GM18507 (cell line): ENCODE measurements at regions not wholly inside any gene's neighbourhood (a gene's known extent, or its start where the extent isn't known, plus 50 kb on each side); places are given as distances from the start of the nearest gene placed in this dataset.
"Not testable (repeated sequence)": the region's sequence is repeated elsewhere in the genome, so short reads cannot be mapped to it uniquely, and the experiment has no call there.

Experiments
- DNase-seq: peaks from one replicate; pipeline ENCODE4 v3.0.0; 2011; ENCODE audit warnings: low read depth; ENCODE audit not compliant: insufficient read length; ENCODE audit errors: extremely low spot score
- FAIRE-seq: peaks from 2 replicates; lab custom pipeline; 2011; peaks lifted over from hg19 to GRCh38; lab: Jason Lieb, UNC

DNA sequence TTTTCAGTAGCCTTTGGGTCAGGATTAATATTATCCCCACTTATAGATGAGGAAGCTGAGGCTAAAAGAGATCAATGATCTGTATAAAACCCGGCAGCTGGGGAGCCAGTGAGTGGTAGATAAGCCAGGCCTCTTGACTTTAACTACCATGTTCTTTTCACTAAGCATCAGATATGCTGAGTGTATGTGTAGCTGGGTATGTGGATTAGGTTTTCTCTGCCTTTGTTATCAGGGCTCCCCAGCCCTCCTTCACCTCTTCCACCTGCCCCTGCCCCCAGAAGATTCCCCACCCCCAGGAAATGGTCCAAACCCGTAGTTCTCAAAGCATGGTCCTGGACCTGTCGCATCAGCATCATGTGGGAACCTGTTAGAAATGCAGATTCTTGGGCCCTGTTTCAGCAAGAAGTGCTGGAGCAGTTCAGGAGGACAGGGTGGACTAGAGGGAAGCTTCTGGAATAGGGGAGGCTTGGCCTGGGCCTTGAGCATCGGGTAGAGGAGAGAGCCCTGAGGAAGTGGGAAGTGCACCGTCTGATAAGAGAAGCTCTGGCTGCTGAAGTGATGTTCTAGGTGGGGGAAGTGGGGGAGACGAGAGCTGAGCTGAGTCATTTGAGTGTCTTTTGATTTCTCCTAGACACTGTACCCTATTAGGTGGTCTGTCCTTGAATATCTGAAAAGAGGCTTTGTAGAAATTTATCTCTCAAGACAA is 101.3 kb downstream of the HIF1AN start:
- FAIRE-seq (no peak), DNase-seq (no peak)

- FAIRE-seq (no peak), DNase-seq (no peak)
These were observed 102.0 kb downstream of the HIF1AN start for GRCh38 chr10:100637785-100638184.

- not testable (repeated sequence) for DNase-seq, FAIRE-seq
These were observed 103.2 kb downstream of the HIF1AN start for GRCh38 chr10:100638969-100639368.

- FAIRE-seq (no peak), DNase-seq (no peak)
These were observed 102.9 kb upstream of the PAX2 start for GRCh38 chr10:100642295-100642994.

GRCh38 chr10:100645091-100645490 is 100.3 kb upstream of the PAX2 start:
- no peak for DNase-seq
- FAIRE-seq = no peak

GRCh38 chr10:100645613-100646392 is 99.6 kb upstream of the PAX2 start:
- DNase-seq = no peak
- no peak for FAIRE-seq

DNA sequence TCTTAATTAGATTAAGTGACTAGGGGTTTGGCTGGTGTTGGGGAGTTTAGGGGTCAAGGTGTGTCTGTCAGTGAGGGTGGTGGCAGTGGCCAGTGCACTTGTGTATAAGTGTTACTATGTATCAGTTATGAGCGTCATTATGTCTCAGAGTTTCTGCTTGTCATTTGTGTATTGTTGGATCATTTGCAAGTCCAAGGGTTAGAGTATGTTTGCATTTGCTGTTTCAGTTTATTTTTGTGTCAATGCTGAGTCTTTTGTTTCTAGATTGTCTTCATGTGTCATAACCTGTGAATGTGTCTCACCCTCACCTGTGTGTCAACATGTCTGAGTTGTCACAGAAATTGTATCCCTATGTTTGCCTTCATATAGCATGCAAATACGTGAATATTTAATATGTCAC is 97.5 kb upstream of the PAX2 start:
- no peak for FAIRE-seq
- no peak for DNase-seq

GRCh38 chr10:100650693-100651092 is 94.7 kb upstream of the PAX2 start:
- DNase-seq (no peak), FAIRE-seq (no peak)

- FAIRE-seq, DNase-seq: not testable (repeated sequence)
These were observed 94.3 kb upstream of the PAX2 start for GRCh38 chr10:100651099-100651498.

DNA sequence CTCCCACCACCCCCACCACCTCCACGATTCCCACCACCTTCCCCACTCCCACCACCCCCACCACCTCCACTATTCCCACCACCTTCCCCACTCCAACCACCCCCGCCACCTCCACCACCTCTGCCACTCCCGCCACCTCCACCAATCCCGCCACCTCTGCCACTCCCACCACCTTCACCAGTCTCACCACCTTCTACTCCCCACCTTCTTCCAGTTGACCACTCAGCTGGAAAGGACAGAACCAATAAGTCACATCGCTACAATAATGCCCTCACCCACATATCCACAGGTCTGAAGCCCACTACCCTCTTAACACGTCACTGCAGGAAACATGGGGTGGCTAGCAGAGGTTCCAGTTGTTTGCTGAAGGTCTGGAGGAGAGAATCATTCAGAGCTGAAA is 93.5 kb upstream of the PAX2 start:
- no peak for DNase-seq
- no peak for FAIRE-seq

GRCh38 chr10:100652406-100653135 is 92.8 kb upstream of the PAX2 start:
- FAIRE-seq = no peak
- DNase-seq = no peak

DNA sequence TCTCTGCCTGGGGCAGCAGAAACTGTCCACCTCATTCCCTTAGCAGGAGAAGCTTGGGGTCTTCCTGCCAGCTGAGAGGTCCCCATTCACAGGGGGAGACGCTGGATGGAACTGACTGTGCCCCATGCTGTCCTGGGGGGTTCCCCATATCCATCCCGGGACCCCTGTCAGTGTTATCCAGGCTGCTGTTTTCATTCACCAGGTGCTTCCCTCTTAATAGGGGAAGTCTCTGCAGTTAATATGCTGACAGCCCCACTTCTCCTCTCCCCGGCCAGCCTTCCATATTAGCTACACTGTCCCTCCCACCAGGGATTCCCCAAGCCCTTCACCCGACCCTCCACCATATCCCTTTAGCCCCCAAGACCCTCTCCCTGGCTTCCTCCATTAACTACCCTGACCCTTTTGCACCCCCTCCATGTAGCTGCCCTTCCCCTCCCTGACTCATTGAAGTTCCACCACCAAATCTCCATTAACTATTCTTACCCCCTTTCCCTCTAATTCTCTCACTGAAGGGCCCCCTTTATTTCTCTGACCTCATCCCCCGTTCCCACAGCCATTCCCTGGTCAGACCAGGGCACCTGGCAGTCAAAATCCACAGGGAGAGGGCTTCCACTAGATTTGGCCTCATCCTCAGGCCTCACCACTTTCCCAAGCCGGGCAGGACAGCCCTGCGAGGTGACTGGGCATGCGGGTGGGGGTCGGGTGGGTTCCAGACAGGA is 92.0 kb upstream of the PAX2 start:
- FAIRE-seq (no peak), DNase-seq (no peak)

GRCh38 chr10:100653957-100654781 is 91.2 kb upstream of the PAX2 start:
- no peak for DNase-seq
- FAIRE-seq = no peak

DNA sequence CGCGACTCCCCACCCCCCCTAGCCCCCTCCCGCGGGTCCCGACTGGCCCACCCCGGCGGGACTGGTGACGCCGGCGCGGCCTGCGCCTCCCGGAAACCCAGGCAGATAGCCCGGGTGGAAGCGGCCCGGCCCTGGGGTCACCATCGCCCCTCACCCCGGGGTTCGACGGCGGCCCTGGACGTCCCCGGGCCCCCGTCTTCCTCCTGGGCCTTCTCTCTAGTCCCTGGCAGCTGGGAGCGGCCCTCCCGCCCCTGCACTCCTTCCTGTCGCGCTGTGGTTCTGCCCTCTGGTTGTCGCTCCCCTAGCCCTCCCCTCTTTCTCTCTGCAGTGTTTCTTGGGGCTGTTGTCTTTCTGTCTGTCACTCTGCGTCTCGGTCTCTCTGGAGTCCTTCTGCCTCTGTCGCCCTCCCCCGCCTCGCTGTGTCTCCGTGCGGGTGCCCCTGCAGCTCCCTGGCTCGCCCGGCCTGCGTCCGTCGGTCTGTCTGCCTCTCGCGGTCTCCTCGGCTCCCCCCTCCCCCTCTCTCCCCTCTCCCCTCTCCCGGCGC is 90.5 kb upstream of the PAX2 start:
- no peak for FAIRE-seq
- DNase-seq = no peak

DNA sequence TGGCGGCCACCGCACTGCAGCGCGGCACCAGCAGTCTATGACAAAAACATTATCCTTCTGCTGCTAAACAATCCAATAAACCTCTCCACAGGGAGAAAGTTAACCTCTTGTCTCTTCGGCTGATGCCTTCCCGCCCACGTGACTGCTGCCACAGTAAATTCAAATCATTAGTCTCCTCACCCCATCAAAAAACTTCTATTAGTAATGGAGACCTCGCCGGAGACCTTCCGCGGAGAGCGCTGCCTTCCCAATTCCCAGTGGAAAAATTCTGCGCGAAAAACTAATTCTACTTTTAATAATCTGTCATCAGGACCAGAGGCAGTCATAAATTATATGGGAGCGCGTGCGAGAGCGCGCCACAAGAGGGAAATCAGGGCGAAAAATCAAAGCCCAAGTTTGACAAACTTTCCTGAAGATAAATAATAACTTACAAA is 90.0 kb upstream of the PAX2 start:
- DNase-seq (no peak), FAIRE-seq (no peak)

DNA sequence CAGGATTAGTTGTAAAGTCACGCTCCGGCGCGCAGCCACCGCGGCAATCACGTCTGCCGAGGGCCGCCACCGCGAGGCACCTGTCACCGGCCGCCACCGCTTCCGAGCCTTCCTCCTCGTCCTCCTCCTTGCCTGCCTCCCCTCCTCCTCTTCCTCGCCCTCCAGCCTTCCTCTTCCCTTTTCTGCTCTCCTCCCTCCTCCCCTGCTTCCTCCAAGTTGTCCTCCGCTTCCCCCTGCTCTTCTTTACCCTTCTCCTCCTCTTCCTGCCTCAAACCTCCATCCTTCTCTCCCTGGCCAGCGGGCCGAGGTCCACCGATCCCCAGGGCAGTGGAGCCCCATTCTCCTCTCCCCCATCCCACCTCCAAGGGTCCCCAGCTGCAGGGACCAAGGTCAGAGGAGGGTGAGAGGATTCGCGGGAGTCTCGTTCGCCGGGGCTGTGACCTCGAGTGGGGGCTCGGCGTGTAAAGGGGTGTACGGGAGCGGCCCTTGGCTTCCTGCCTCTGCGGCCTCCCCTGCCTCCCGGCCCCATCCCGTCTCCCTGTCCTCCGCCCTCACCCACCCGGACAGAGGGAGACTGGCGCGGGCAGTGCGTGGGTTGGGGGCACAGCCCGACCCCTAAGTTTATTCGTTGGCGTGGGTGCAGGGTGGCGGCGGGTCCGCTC is 89.5 kb upstream of the PAX2 start:
- DNase-seq = no peak
- FAIRE-seq = no peak

- no peak for DNase-seq
- no peak for FAIRE-seq
These were observed 88.9 kb upstream of the PAX2 start for GRCh38 chr10:100656454-100656853.

DNA sequence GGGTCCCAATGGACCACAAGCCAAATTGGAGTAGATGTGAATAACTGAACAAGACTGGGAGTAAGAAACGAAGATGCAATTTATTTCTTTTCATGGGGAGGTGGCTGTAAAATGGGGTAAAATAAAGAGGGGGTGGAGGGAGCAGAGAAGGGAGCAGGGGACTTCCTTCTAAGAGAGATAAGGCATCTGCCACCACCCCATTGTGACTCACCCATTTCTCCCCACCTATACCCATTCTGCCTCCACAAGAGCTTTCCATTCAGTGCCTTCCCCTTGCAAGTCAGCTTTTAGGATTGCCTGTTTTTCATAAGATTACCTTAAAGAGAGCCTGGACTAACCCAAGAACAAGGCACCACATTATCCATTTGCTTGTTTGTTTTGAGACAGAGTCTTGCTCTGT is 87.1 kb upstream of the PAX2 start:
- no peak for FAIRE-seq

More for the DNA sequence above, 87.1 kb upstream of the PAX2 start:
- no peak for DNase-seq
